ENCODE measurements at regions not wholly inside any gene's neighbourhood (a gene's known extent, or its start where the extent isn't known, plus 50 kb on each side); places are given as distances from the start of the nearest gene placed in this dataset.

GRCh38 chr7:88432301-88432700 lies 125.6 kb upstream of the STEAP4 start:
- FAIRE-seq (no peak), DNase-seq (ENCODE audit: low read depth, low spot score) (no peak)
- intact Hi-C loops (cut with micrococcal nuclease) (no loop called here), dilution Hi-C loops (cut with MboI; ENCODE audit: extremely low pct_ligation_motif_present, low sequenced_read_pairs) (no loop called here)
- POLR2A ChIA-PET: no interaction called here
- Histone ChIP-seq H2AFZ (ENCODE audit: low read depth, low read length) (no peak overlapping the region), H3K36me3 (ENCODE audit: control insufficient read depth in 2 of 2, extremely low read depth in 1 of 2, insufficient read depth in 2 of 2, low read length in 2 of 2) (no peaks in the 10 kb centered on the region), H3K27me3 (ENCODE audit: control insufficient read depth in 2 of 2, insufficient read depth in 2 of 2, low read length in 2 of 2) (no peaks in the 10 kb centered on the region), H3K9me1 (replicated peaks; ENCODE audit: control insufficient read depth, extremely low read depth, insufficient read depth, low read length) (no peaks in the 10 kb centered on the region), H3K4me2 (ENCODE audit: insufficient read depth, low read length) (no peak overlapping the region), H3K79me2 (ENCODE audit: control insufficient read depth, insufficient read depth, low read length) (no peaks in the 10 kb centered on the region), H3K9ac (replicated peaks; ENCODE audit: extremely low read depth, insufficient read depth, low read length) (no peak overlapping the region), H3K27ac (ENCODE audit: insufficient read depth, low read depth, low read length) (no peak overlapping the region), H3K4me1 (ENCODE audit: control insufficient read depth, extremely low read depth, insufficient read depth, low read length) (no peaks in the 10 kb centered on the region), H3K4me3 (replicated peaks in 1 of 3; ENCODE audit: insufficient read depth in 1 of 3, low read depth in 1 of 3, low read length in 3 of 3) (no peak overlapping the region), H3K9me3 (replicated peaks; ENCODE audit: control insufficient read depth, insufficient read depth, low read length) (no peaks in the 10 kb centered on the region), H4K20me1 (replicated peaks; ENCODE audit: control insufficient read depth, extremely low read depth, insufficient read depth, low read length) (no peaks in the 10 kb centered on the region)
- no TSS peak for BruUV-seq (replicated peaks)
- TF ChIP-seq CTCF (IDR thresholded peaks at IDR 0.05; ENCODE audit: extremely low read depth in 1 of 2, insufficient read depth in 1 of 2, low read depth in 1 of 2, low read length in 2 of 2) (no peak), FOS (IDR thresholded peaks at IDR 0.05; ENCODE audit: borderline replicate concordance, insufficient read depth, low read length) (no peak), POLR2AphosphoS5 (IDR thresholded peaks at IDR 0.05; ENCODE audit: insufficient read depth, low read depth, low read length) (no peak), JUN (IDR thresholded peaks at IDR 0.05; ENCODE audit: borderline replicate concordance, insufficient read depth, insufficient read length, low read depth) (no peak), POLR2A (IDR thresholded peaks at IDR 0.05; ENCODE audit: low read depth, low read length) (no peak), MYC (IDR thresholded peaks at IDR 0.05; ENCODE audit: low read depth, low read length) (no peak), EZH2 (IDR thresholded peaks at IDR 0.05; ENCODE audit: borderline replicate concordance, low read depth, low read length, severe bottlenecking) (no peak), GATA2 (IDR thresholded peaks at IDR 0.05; ENCODE audit: insufficient read depth, insufficient read length, low read depth, low read length) (no peak), MAX (IDR thresholded peaks at IDR 0.05; ENCODE audit: insufficient read depth, insufficient read length) (no peak)
- CTCF ChIA-PET: no interaction called here
